ENCODE measurements at regions not wholly inside any gene's neighbourhood (a gene's known extent, or its start where the extent isn't known, plus 50 kb on each side); places are given as distances from the start of the nearest gene placed in this dataset.

GRCh38 chr7:68544851-68545250 lies 1053.4 kb upstream of the AUTS2 start:
- DNase-seq, result no peak
- no peak for TF ChIP-seq EP300 (IDR thresholded peaks at IDR 0.05)
- no peak for TF ChIP-seq CTCF (IDR thresholded peaks at IDR 0.05)
- TF ChIP-seq POLR2A (IDR thresholded peaks at IDR 0.05), result no peak
- 63 to 72% (median 68%) methylated on average over 4 of the region's 4 CpGs for WGBS, 3 donors
- intact Hi-C loops (cut with DNase I), result no loop called here
- Histone ChIP-seq H3K9me3 (no peaks in the 10 kb centered on the region), H3K27ac (no peak overlapping the region), H3K27me3 (no peaks in the 10 kb centered on the region), H3K4me1 (ENCODE audit: insufficient read depth) (no peaks in the 10 kb centered on the region), H3K4me3 (no peak overlapping the region), H3K36me3 (no peaks in the 10 kb centered on the region)

- Histone ChIP-seq H3K27ac (no peak overlapping the region), H3K4me3 (no peak overlapping the region), H3K4me1 (ENCODE audit: insufficient read depth) (no peaks in the 10 kb centered on the region), H3K27me3 (no peaks in the 10 kb centered on the region), H3K9me3 (no peaks in the 10 kb centered on the region), H3K36me3 (no peaks in the 10 kb centered on the region)
- intact Hi-C loops (cut with DNase I), result no loop called here
- WGBS, 3 donors, result 69 to 71% (median 71%) methylated on average over 6 of the region's 6 CpGs
- no peak for TF ChIP-seq CTCF (IDR thresholded peaks at IDR 0.05)
- TF ChIP-seq POLR2A (IDR thresholded peaks at IDR 0.05), result no peak
- TF ChIP-seq EP300 (IDR thresholded peaks at IDR 0.05), result no peak
- DNase-seq, result no peak
These were observed 1051.1 kb upstream of the AUTS2 start for GRCh38 chr7:68547181-68547580.

- 80 to 88% (median 83%) methylated on average over 10 of the region's 10 CpGs for WGBS, 3 donors
These were observed 1050.5 kb upstream of the AUTS2 start for GRCh38 chr7:68547799-68548198.

GRCh38 chr7:68550027-68550426 lies 1048.2 kb upstream of the AUTS2 start:
- no peak overlapping the region for H3K27ac ChIP-seq
- no peak for TF ChIP-seq POLR2A (IDR thresholded peaks at IDR 0.05)
- H3K4me1 ChIP-seq (ENCODE audit: insufficient read depth), result no peaks in the 10 kb centered on the region
- H3K27me3 ChIP-seq, result no peaks in the 10 kb centered on the region
- intact Hi-C loops (cut with DNase I), result no loop called here
- H3K4me3 ChIP-seq, result no peak overlapping the region
- H3K9me3 ChIP-seq, result no peaks in the 10 kb centered on the region
- no peaks in the 10 kb centered on the region for H3K36me3 ChIP-seq
- DNase-seq, result no peak
- whole genome bisulfite sequencing, 3 donors, result 93 to 95% (median 93%) methylated on average over 2 of the region's 2 CpGs

More at GRCh38 chr7:68547799-68548198, 1050.5 kb upstream of the AUTS2 start:
- Histone ChIP-seq H3K27me3 (no peaks in the 10 kb centered on the region), H3K27ac (no peak overlapping the region), H3K9me3 (no peaks in the 10 kb centered on the region), H3K36me3 (no peaks in the 10 kb centered on the region), H3K4me3 (no peak overlapping the region), H3K4me1 (ENCODE audit: insufficient read depth) (no peaks in the 10 kb centered on the region)
- intact Hi-C loops (cut with DNase I), result no loop called here
- DNase-seq, result no peak
- no peak for TF ChIP-seq EP300 (IDR thresholded peaks at IDR 0.05)
- no peak for TF ChIP-seq POLR2A (IDR thresholded peaks at IDR 0.05)
- no peak for TF ChIP-seq CTCF (IDR thresholded peaks at IDR 0.05)

- Histone ChIP-seq H3K4me3 (no peak overlapping the region), H3K36me3 (no peaks in the 10 kb centered on the region), H3K9me3 (no peaks in the 10 kb centered on the region), H3K4me1 (ENCODE audit: insufficient read depth) (no peaks in the 10 kb centered on the region), H3K27ac (no peak overlapping the region), H3K27me3 (no peaks in the 10 kb centered on the region)
- DNase-seq, result no peak
- WGBS, 3 donors, result 77 to 83% (median 82%) methylated on average over 3 of the region's 3 CpGs
- no peak for TF ChIP-seq POLR2A (IDR thresholded peaks at IDR 0.05)
- TF ChIP-seq EP300 (IDR thresholded peaks at IDR 0.05), result no peak
- TF ChIP-seq CTCF (IDR thresholded peaks at IDR 0.05), result no peak
- intact Hi-C loops (cut with DNase I), result no loop called here
These were observed 1047.6 kb upstream of the AUTS2 start for GRCh38 chr7:68550635-68551034.

All from ovary (tissue), 7 donors.